Upper lobe of left lung (tissue), 6 donors: ENCODE measurements at regions not wholly inside any gene's neighbourhood (a gene's known extent, or its start where the extent isn't known, plus 50 kb on each side); places are given as distances from the start of the nearest gene placed in this dataset.

ENCODE experiments used
- ATAC-seq, 2 donors: fragments of 200-7000 bp; cut with Tn5 transposase; one replicate each; pipeline ENCODE4 v1.9.1; 2022; ENCODE audit warnings: mild to moderate bottlenecking in 2 of 2, moderate library complexity in 2 of 2; ENCODE audit not compliant: low FRiP score in 2 of 2
- DNase-seq, 2 donors: peaks; one replicate each; pipeline ENCODE4 v3.0.0-alpha.2; 2019 to 2020
- H3K27ac ChIP-seq, 4 donors: fragments of 200-600 bp; sonication (generic); one replicate each; pipeline ENCODE4 v1.5.1; 2016 to 2019
- H3K27me3 ChIP-seq, 4 donors: fragments of 200-600 bp; sonication (generic); one replicate each; pipeline ENCODE4 v1.5.1; 2017 to 2019
- H3K36me3 ChIP-seq, 4 donors: fragments of 200-600 bp; sonication (generic); one replicate each; pipeline ENCODE4 v1.5.1; 2016 to 2019
- H3K4me1 ChIP-seq, 4 donors: fragments of 200-600 bp; sonication (generic); one replicate each; pipeline ENCODE4 v1.5.1; 2018 to 2019
- H3K4me3 ChIP-seq, 4 donors: fragments of 200-600 bp; sonication (generic); one replicate each; pipeline ENCODE4 v1.5.1; 2017 to 2019; ENCODE audit warnings: mild to moderate bottlenecking in 2 of 4, moderate library complexity in 1 of 4
- H3K9me3 ChIP-seq, 4 donors: fragments of 200-600 bp; sonication (generic); one replicate each; pipeline ENCODE4 v1.5.1; 2018 to 2019
- CTCF ChIP-seq, 6 experiments: fragments of 450-650 bp in 4 of 6; fragments of 200-600 bp in 2 of 6; sonication (generic) in 2 of 6; IDR thresholded peaks; one replicate each; pipeline ENCODE4 v1.5.1; 2016 to 2019; ENCODE audit warnings: antibody characterized with exemption in 6 of 6
- EP300 ChIP-seq, 4 donors: sonication (generic); formaldehyde crosslinking; IDR thresholded peaks; one replicate each; pipeline ENCODE4 v1.5.1; 2017; ENCODE audit warnings: antibody characterized with exemption in 4 of 4, control low read depth in 2 of 4
- POLR2A ChIP-seq, 4 donors: fragments of 450-650 bp; IDR thresholded peaks; one replicate each; pipeline ENCODE4 v1.5.1; 2016 to 2017; ENCODE audit warnings: antibody characterized with exemption in 4 of 4, mild to moderate bottlenecking in 2 of 4
- POLR2AphosphoS5 ChIP-seq, 2 donors: sonication (generic); formaldehyde crosslinking; IDR thresholded peaks; one replicate each; pipeline ENCODE4 v1.5.1; 2017; ENCODE audit warnings: antibody characterized with exemption in 2 of 2
- WGBS, 2 donors: methylation state at CpG; one replicate each; pipeline ENCODE4 v1.1.5; 2017 to 2018; 5-methylcytosine and 5-hydroxymethylcytosine counted together
- donor health status: DM: no; HTN: no; CAD: no; lungs with moderate emphysema.
- donor health status: DM: no; HTN: yes; CAD: no; lungs with severe emphysema.

DNA sequence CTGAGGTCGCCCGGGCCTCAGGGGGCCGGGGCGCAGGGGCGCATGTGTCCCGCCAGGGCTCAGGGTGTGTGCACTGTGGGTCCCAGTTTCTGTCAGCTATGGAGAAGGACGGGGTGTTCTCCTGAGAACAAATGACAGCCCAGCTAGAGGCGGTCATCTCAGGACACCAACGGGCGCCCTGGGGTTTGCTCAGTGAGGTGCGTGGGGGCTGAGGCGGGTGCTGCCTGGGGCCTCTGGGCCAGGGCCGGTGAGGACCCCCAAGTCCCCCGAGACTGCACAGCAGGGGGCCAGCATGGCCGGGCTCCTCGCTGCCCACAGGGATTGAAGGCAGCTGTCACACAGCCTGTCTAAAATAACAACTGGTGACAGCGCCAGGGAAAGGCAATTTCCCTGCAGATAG lies 808.8 kb upstream of the SOX11 start:
- DNase-seq (peak in 1 of 2 donors; percentile 55), ATAC-seq (peak in 1 of 2 donors; percentile 55)
- 90 to 91% methylated on average over 13 to 17 of the region's 17 CpGs for WGBS, 2 donors

DNA sequence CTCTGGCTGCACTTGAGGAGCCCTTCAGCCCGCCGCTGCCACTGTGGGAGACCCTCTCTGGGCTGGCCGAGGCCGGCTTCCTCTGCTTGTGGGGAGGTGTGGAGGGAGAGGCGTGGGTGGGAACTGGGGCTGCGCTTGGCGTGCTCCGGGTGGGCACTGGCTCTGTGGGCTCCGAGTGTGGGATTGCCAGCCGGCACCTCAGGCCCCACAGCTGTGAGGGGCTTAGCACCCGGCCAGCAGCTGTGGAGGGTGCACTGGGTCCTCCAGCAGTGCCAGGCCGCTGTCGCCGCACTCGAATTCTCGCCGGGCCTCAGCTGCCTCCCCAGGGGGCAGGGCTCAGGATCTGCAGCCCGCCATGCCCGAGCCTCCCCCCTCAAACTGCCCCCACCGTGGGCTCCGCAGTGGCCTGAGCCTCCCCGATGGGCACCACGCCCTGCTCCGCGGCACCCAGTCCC lies 808.0 kb upstream of the SOX11 start:
- H3K36me3 ChIP-seq: no peaks in the 10 kb centered on the region
- no peaks in the 10 kb centered on the region for H3K4me1 ChIP-seq
- DNase-seq (peak in 1 of 2 donors; percentile 66), ATAC-seq (peak; percentile 28 to 40)
- no peak overlapping the region for H3K27ac ChIP-seq
- H3K27me3 ChIP-seq: no peaks in the 10 kb centered on the region
- H3K9me3 ChIP-seq: peaks cover 0 to 5% (median 0%) of the 10 kb centered on the region in 4 donors
- H3K4me3 ChIP-seq: no peak overlapping the region
- 87 to 95% methylated on average over 10 to 19 of the region's 25 CpGs for WGBS, 2 donors
- TF ChIP-seq CTCF (IDR thresholded peaks at IDR 0.05) (no peak), POLR2A (IDR thresholded peaks at IDR 0.05) (no peak), EP300 (IDR thresholded peaks at IDR 0.05) (no peak), POLR2AphosphoS5 (IDR thresholded peaks at IDR 0.05) (no peak)

More for the DNA sequence above, 808.8 kb upstream of the SOX11 start:
- Histone ChIP-seq H3K27me3 (no peaks in the 10 kb centered on the region), H3K9me3 (peaks cover 0 to 5% (median 0%) of the 10 kb centered on the region in 4 donors), H3K36me3 (no peaks in the 10 kb centered on the region), H3K4me3 (no peak overlapping the region), H3K27ac (no peak overlapping the region), H3K4me1 (no peaks in the 10 kb centered on the region)
- TF ChIP-seq POLR2A (IDR thresholded peaks at IDR 0.05): no peak
- TF ChIP-seq POLR2AphosphoS5 (IDR thresholded peaks at IDR 0.05): no peak
- no peak for TF ChIP-seq EP300 (IDR thresholded peaks at IDR 0.05)
- no peak for TF ChIP-seq CTCF (IDR thresholded peaks at IDR 0.05)

DNA sequence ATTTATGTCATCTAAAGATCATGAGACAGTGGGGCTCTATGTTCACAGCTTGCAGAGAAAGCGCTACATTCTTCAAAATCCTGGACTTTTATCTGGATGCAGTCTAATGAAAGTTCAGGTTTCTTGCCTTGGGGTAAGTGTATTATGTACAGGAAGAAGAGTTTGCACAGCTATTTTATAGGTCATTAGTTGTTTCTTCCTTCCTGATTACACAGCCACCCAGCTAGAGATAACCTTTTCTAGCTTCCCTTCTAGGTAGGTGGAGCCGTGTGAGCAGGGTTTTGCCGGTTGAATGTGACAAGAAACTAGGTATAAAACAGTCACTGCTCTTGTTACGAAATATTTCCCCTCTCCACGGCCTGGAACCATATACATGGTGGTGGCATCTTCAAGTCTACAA lies 800.8 kb upstream of the SOX11 start:
- Histone ChIP-seq H3K4me1 (no peaks in the 10 kb centered on the region), H3K27ac (no peak overlapping the region), H3K4me3 (no peak overlapping the region), H3K27me3 (no peaks in the 10 kb centered on the region), H3K36me3 (no peaks in the 10 kb centered on the region), H3K9me3 (no peaks in the 10 kb centered on the region)
- TF ChIP-seq POLR2AphosphoS5 (IDR thresholded peaks at IDR 0.05): no peak
- TF ChIP-seq CTCF (IDR thresholded peaks at IDR 0.05): no peak
- TF ChIP-seq POLR2A (IDR thresholded peaks at IDR 0.05): no peak
- no peak for TF ChIP-seq EP300 (IDR thresholded peaks at IDR 0.05)
- WGBS, 2 donors: 59 to 65% methylated on average over 5 of the region's 5 CpGs
- DNase-seq (no peak), ATAC-seq (no peak)

DNA sequence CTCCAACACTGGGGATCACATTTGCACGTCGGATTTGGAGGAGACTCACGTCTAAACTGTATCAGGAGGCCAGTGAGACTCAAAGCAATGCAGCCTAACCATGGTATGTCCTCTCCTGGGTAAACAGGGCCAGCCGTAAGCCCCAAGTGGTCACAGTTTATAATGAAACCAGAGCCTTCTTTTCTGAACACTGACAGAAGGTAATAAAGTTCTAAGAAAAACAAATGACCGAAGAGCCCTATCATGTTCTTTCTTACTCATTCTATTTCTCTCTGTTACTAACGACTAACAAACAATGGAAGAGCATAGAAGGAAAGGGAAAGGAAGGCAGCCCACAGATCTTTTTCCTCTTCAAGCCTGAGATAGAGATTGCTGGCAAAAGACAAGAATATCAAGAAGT lies 796.8 kb upstream of the SOX11 start:
- WGBS, 2 donors: 49 to 71% methylated on average over 6 of the region's 6 CpGs
- DNase-seq (no peak), ATAC-seq (no peak)
- Histone ChIP-seq H3K36me3 (no peaks in the 10 kb centered on the region), H3K9me3 (no peaks in the 10 kb centered on the region), H3K27me3 (no peaks in the 10 kb centered on the region), H3K27ac (no peak overlapping the region), H3K4me1 (no peaks in the 10 kb centered on the region), H3K4me3 (no peak overlapping the region)
- TF ChIP-seq CTCF (IDR thresholded peaks at IDR 0.05): no peak
- no peak for TF ChIP-seq POLR2A (IDR thresholded peaks at IDR 0.05)
- TF ChIP-seq EP300 (IDR thresholded peaks at IDR 0.05): no peak

DNA sequence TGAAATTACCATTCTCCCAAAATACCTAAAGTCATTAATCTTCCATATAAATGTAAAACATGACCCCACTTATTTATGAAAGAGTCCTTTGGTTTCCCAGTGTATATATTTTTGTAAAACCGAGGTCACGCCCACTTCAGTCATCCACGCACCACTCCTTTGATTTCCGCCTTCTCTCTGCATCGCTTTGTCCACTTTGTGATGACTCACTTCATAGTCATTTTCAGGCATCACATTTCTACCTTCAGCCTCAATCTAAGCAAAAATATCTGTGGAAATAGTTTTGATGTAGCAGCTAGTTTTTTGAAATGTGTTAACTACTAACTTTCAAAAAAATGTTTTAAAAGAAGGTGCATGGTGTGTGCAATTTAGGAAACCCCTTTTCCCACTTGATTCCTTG lies 793.5 kb upstream of the SOX11 start:
- H3K4me3 ChIP-seq: no peak overlapping the region
- ATAC-seq: no peak
- DNase-seq: no peak
- no peak for TF ChIP-seq EP300 (IDR thresholded peaks at IDR 0.05)
- TF ChIP-seq CTCF (IDR thresholded peaks at IDR 0.05): no peak
- no peak for TF ChIP-seq POLR2AphosphoS5 (IDR thresholded peaks at IDR 0.05)
- no peak for TF ChIP-seq POLR2A (IDR thresholded peaks at IDR 0.05)
- H3K36me3 ChIP-seq: no peaks in the 10 kb centered on the region
- no peaks in the 10 kb centered on the region for H3K27me3 ChIP-seq
- H3K4me1 ChIP-seq: no peaks in the 10 kb centered on the region
- 81 to 91% methylated on average over 5 of the region's 5 CpGs for WGBS, 2 donors
- H3K27ac ChIP-seq: no peak overlapping the region
- no peaks in the 10 kb centered on the region for H3K9me3 ChIP-seq
